T-helper 1 cell (primary cell): ENCODE measurements at regions not wholly inside any gene's neighbourhood (a gene's known extent, or its start where the extent isn't known, plus 50 kb on each side); places are given as distances from the start of the nearest gene placed in this dataset.

Experiments
- DNase-seq, 5 donors: peaks; one replicate each; pipeline ENCODE4 v3.0.0-alpha.2; 2012 to 2020

GRCh38 chr5:99715921-99716320 lies 787.1 kb upstream of the CHD1 start:
- no peak for DNase-seq

- no peak for DNase-seq
These were observed 777.4 kb upstream of the CHD1 start for GRCh38 chr5:99706160-99706559.

GRCh38 chr5:99702565-99702964 lies 773.8 kb upstream of the CHD1 start:
- DNase-seq = no peak

- no peak for DNase-seq
These were observed 766.1 kb upstream of the CHD1 start for GRCh38 chr5:99694884-99695283.

- DNase-seq = no peak
These were observed 757.7 kb upstream of the CHD1 start for GRCh38 chr5:99686538-99686937.

GRCh38 chr5:99675974-99676373 lies 747.2 kb upstream of the CHD1 start:
- no peak for DNase-seq

GRCh38 chr5:99674101-99674500 lies 745.3 kb upstream of the CHD1 start:
- DNase-seq = no peak

- no peak for DNase-seq
These were observed 736.2 kb upstream of the CHD1 start for GRCh38 chr5:99664972-99665371.

- DNase-seq = no peak
These were observed 722.5 kb upstream of the CHD1 start for GRCh38 chr5:99651298-99651697.

- no peak for DNase-seq
These were observed 717.3 kb upstream of the CHD1 start for GRCh38 chr5:99646011-99646647.

GRCh38 chr5:99644822-99645221 lies 716.0 kb upstream of the CHD1 start:
- DNase-seq = no peak

GRCh38 chr5:99640646-99641045 lies 711.8 kb upstream of the CHD1 start:
- DNase-seq = no peak

- no peak for DNase-seq
These were observed 711.1 kb upstream of the CHD1 start for GRCh38 chr5:99639905-99640304.

GRCh38 chr5:99636663-99637062 lies 707.9 kb upstream of the CHD1 start:
- DNase-seq = no peak

- no peak for DNase-seq
These were observed 693.2 kb upstream of the CHD1 start for GRCh38 chr5:99621772-99622681.

GRCh38 chr5:99617335-99617734 lies 688.5 kb upstream of the CHD1 start:
- no peak for DNase-seq

GRCh38 chr5:99614888-99615287 lies 686.1 kb upstream of the CHD1 start:
- no peak for DNase-seq

- no peak for DNase-seq
These were observed 678.3 kb upstream of the CHD1 start for GRCh38 chr5:99607124-99607523.

- DNase-seq = no peak
These were observed 677.1 kb upstream of the CHD1 start for GRCh38 chr5:99605904-99606303.

GRCh38 chr5:99600952-99601351 lies 672.1 kb upstream of the CHD1 start:
- DNase-seq = no peak

- no peak for DNase-seq
These were observed 662.0 kb upstream of the CHD1 start for GRCh38 chr5:99590806-99591205.

- DNase-seq = no peak
These were observed 660.6 kb upstream of the CHD1 start for GRCh38 chr5:99589424-99589823.

GRCh38 chr5:99587983-99588382 lies 659.2 kb upstream of the CHD1 start:
- no peak for DNase-seq

- DNase-seq = no peak
These were observed 658.1 kb upstream of the CHD1 start for GRCh38 chr5:99586878-99587277.
